GM20431 (cell line): ENCODE measurements at regions not wholly inside any gene's neighbourhood (a gene's known extent, or its start where the extent isn't known, plus 50 kb on each side); places are given as distances from the start of the nearest gene placed in this dataset.

Experiments used
- in situ Hi-C: fragments of 300-500 bp; cut with MseI, MboI; formaldehyde crosslinking; loops from one replicate; pipeline ENCODE4 v1.15.0; 2020; ENCODE audit warnings: low sequenced_read_pairs; ENCODE audit not compliant: unreplicated experiment

GRCh38 chr4:12889054-12889453 is 595.1 kb downstream of the RAB28 start:
- in situ Hi-C loops: no loop called here

- in situ Hi-C loops: no loop called here
These were observed 599.0 kb downstream of the RAB28 start for GRCh38 chr4:12884846-12885796.

- in situ Hi-C loops: no loop called here
These were observed 602.1 kb downstream of the RAB28 start for GRCh38 chr4:12881945-12882584.

GRCh38 chr4:12880844-12881243 is 603.3 kb downstream of the RAB28 start:
- in situ Hi-C loops: no loop called here

GRCh38 chr4:12879496-12879895 is 604.6 kb downstream of the RAB28 start:
- in situ Hi-C loops: no loop called here

GRCh38 chr4:12875640-12876243 is 608.4 kb downstream of the RAB28 start:
- in situ Hi-C loops: no loop called here

GRCh38 chr4:12873351-12873750 is 610.8 kb downstream of the RAB28 start:
- in situ Hi-C loops: no loop called here

GRCh38 chr4:12861422-12861821 is 622.7 kb downstream of the RAB28 start:
- in situ Hi-C loops: no loop called here

GRCh38 chr4:12852338-12853307 is 631.5 kb downstream of the RAB28 start:
- in situ Hi-C loops: no loop called here

GRCh38 chr4:12846368-12846767 is 637.8 kb downstream of the RAB28 start:
- in situ Hi-C loops: loop anchor here (25.0 kb wide), 1 partner anchor 691 kb away; the partner anchor contains the start of gene NKX3-2

- in situ Hi-C loops: loop anchor here (25.0 kb wide), 1 partner anchor 693 kb away; the partner anchor contains the start of gene NKX3-2
These were observed 640.0 kb downstream of the RAB28 start for GRCh38 chr4:12844141-12844540.

- in situ Hi-C loops: loop anchor here (25.0 kb wide), 1 partner anchor 709 kb away; the partner anchor contains the start of gene NKX3-2
These were observed 656.2 kb downstream of the RAB28 start for GRCh38 chr4:12827966-12828365.

GRCh38 chr4:12791536-12791935 is 692.6 kb downstream of the RAB28 start:
- in situ Hi-C loops: no loop called here

GRCh38 chr4:12787261-12787660 is 696.9 kb downstream of the RAB28 start:
- in situ Hi-C loops: no loop called here

- in situ Hi-C loops: no loop called here
These were observed 705.4 kb downstream of the RAB28 start for GRCh38 chr4:12778706-12779105.

- in situ Hi-C loops: no loop called here
These were observed 705.9 kb downstream of the RAB28 start for GRCh38 chr4:12778191-12778590.

- in situ Hi-C loops: no loop called here
These were observed 713.8 kb downstream of the RAB28 start for GRCh38 chr4:12770351-12770750.

- in situ Hi-C loops: no loop called here
These were observed 722.4 kb downstream of the RAB28 start for GRCh38 chr4:12761694-12762093.

- in situ Hi-C loops: no loop called here
These were observed 737.0 kb downstream of the RAB28 start for GRCh38 chr4:12747154-12747553.

GRCh38 chr4:12746221-12746620 is 737.9 kb downstream of the RAB28 start:
- in situ Hi-C loops: no loop called here
